ENCODE measurements at regions not wholly inside any gene's neighbourhood (a gene's known extent, or its start where the extent isn't known, plus 50 kb on each side); places are given as distances from the start of the nearest gene placed in this dataset.

- Histone ChIP-seq H4K20me1 (ENCODE audit: control insufficient read depth, insufficient read depth) (no peaks in the 10 kb centered on the region), H3K9ac (ENCODE audit: control insufficient read depth, insufficient read depth, low read length) (peak overlapping the region; percentile 36)
- no TSS peak for BruUV-seq (replicated peaks)
Observed at GRCh38 chr9:130766927-130767307, 68.1 kb upstream of the ABL1 start.

GRCh38 chr9:130768265-130768664 lies 66.8 kb upstream of the ABL1 start:
- Histone ChIP-seq H3K4me1 (ENCODE audit: control insufficient read depth, insufficient read depth, low read length) (peaks cover 49% of the 10 kb centered on the region), H3K27me3 (replicated peaks in 1 of 2; ENCODE audit: control insufficient read depth in 2 of 2, insufficient read depth in 2 of 2, low read length in 1 of 2) (no peaks in the 10 kb centered on the region), H3K4me3 (no peak overlapping the region), H3K27ac (ENCODE audit: control insufficient read depth, insufficient read depth) (peak overlapping the region; percentile 4), H3K36me3 (ENCODE audit: control insufficient read depth in 2 of 2, insufficient read depth in 2 of 2, low read length in 1 of 2) (no peaks in the 10 kb centered on the region), H3K4me2 (ENCODE audit: control insufficient read depth, insufficient read depth) (peak overlapping the region; percentile 3; the same call in 1 of the 2 replicates), H3K9ac (ENCODE audit: control insufficient read depth, insufficient read depth, low read length) (no peak overlapping the region), H2AFZ (ENCODE audit: control insufficient read depth, low read depth, low read length) (no peak overlapping the region), H4K20me1 (ENCODE audit: control insufficient read depth, insufficient read depth) (no peaks in the 10 kb centered on the region), H3K9me3 (replicated peaks; ENCODE audit: control insufficient read depth, insufficient read depth, low read length) (no peaks in the 10 kb centered on the region), H3K79me2 (ENCODE audit: control insufficient read depth, insufficient read depth, low read length) (peaks cover 36% of the 10 kb centered on the region)
- ChIA-PET CTCF (interaction anchor here (0.6 to 8.5 kb wide), 11 partner anchors 12 to 991 kb away, joined by 3 to 190 read pairs (median 7); partner anchors contain the start of gene EXOSC2), SMC1A (ENCODE audit: uncharacterized antibody, unreplicated experiment) (interaction anchor here (0.9 to 4.4 kb wide), 11 partner anchors 11 to 101 kb away, joined by 3 to 25 read pairs (median 3); no protein-coding TSS in a partner anchor), POLR2A (no interaction called here), RAD21 (ENCODE audit: unreplicated experiment) (interaction anchor here (1.1 to 2.9 kb wide), 4 partner anchors 55 to 102 kb away, joined by 3 to 10 read pairs (median 5); no protein-coding TSS in a partner anchor)
- DNase-seq (ENCODE audit: low read depth, low spot score) (no peak), ATAC-seq (peak; percentile 20), FAIRE-seq (no peak)
- 61% methylated on average over 6 of the region's 6 CpGs for WGBS (ENCODE audit: insufficient coverage, insufficient replicate concordance, low lambda C conversion rate, missing lambda C conversion rate)
- no TSS peak for BruUV-seq (replicated peaks)
- TF ChIP-seq, protein P1, sequence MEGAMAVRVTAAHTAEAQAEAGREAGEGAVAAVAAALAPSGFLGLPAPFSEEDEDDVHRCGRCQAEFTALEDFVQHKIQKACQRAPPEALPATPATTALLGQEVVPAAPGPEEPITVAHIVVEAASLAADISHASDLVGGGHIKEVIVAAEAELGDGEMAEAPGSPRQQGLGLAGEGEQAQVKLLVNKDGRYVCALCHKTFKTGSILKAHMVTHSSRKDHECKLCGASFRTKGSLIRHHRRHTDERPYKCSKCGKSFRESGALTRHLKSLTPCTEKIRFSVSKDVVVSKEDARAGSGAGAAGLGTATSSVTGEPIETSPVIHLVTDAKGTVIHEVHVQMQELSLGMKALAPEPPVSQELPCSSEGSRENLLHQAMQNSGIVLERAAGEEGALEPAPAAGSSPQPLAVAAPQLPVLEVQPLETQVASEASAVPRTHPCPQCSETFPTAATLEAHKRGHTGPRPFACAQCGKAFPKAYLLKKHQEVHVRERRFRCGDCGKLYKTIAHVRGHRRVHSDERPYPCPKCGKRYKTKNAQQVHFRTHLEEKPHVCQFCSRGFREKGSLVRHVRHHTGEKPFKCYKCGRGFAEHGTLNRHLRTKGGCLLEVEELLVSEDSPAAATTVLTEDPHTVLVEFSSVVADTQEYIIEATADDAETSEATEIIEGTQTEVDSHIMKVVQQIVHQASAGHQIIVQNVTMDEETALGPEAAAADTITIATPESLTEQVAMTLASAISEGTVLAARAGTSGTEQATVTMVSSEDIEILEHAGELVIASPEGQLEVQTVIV (IDR thresholded peaks at IDR 0.05; ENCODE audit: borderline replicate concordance, partially characterized antibody), result no peak
- no peak for TF ChIP-seq CBX5 (IDR thresholded peaks at IDR 0.05; ENCODE audit: low read depth)
- no peak for TF ChIP-seq ATF3 (IDR thresholded peaks at IDR 0.05; ENCODE audit: borderline replicate concordance, extremely low read depth, low read depth, low read length)
- TF ChIP-seq RB1 (IDR thresholded peaks at IDR 0.05; ENCODE audit: borderline replicate concordance), result no peak
- TF ChIP-seq POLR2AphosphoS5 (IDR thresholded peaks at IDR 0.05; ENCODE audit: low read length), result no peak
- no peak for TF ChIP-seq ZNF622 (IDR thresholded peaks at IDR 0.05)
- no peak for TF ChIP-seq CHD1 (IDR thresholded peaks at IDR 0.05; ENCODE audit: low read depth, low read length)
- no peak for TF ChIP-seq KDM1A (IDR thresholded peaks at IDR 0.05; ENCODE audit: borderline replicate concordance)
- TF ChIP-seq RAD51 (IDR thresholded peaks at IDR 0.05), result no peak
- TF ChIP-seq ZBED1 (IDR thresholded peaks at IDR 0.05; ENCODE audit: borderline replicate concordance), result no peak
- TF ChIP-seq, protein P2, sequence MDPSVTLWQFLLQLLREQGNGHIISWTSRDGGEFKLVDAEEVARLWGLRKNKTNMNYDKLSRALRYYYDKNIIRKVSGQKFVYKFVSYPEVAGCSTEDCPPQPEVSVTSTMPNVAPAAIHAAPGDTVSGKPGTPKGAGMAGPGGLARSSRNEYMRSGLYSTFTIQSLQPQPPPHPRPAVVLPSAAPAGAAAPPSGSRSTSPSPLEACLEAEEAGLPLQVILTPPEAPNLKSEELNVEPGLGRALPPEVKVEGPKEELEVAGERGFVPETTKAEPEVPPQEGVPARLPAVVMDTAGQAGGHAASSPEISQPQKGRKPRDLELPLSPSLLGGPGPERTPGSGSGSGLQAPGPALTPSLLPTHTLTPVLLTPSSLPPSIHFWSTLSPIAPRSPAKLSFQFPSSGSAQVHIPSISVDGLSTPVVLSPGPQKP (IDR thresholded peaks at IDR 0.05; ENCODE audit: low read depth, low read length), result no peak
- intact Hi-C loops (cut with micrococcal nuclease; ENCODE audit: unreplicated experiment) (loop anchor here (5.0 to 10.0 kb wide), 2 partner anchors 44 to 277 kb away; no protein-coding TSS in a partner anchor), in situ Hi-C loops (cut with MboI) (no loop called here)

More at GRCh38 chr9:130766927-130767307, 68.1 kb upstream of the ABL1 start:
- ChIA-PET POLR2A (interaction anchor here (0.8 to 1.1 kb wide), 2 partner anchors 9 to 39 kb away, joined by 3 read pairs; no protein-coding TSS in a partner anchor), CTCF (interaction anchor here (1.0 to 8.5 kb wide), 9 partner anchors 39 to 280 kb away, joined by 3 to 190 read pairs (median 5); no protein-coding TSS in a partner anchor), SMC1A (ENCODE audit: uncharacterized antibody, unreplicated experiment) (interaction anchor here (0.7 to 4.4 kb wide), 7 partner anchors 9 to 99 kb away, joined by 3 to 25 read pairs (median 3); no protein-coding TSS in a partner anchor), RAD21 (ENCODE audit: unreplicated experiment) (interaction anchor here (0.6 to 2.9 kb wide), 8 partner anchors 10 to 212 kb away, joined by 3 to 10 read pairs (median 4); no protein-coding TSS in a partner anchor)
- H3K36me3 ChIP-seq (ENCODE audit: control insufficient read depth in 2 of 2, insufficient read depth in 2 of 2, low read length in 1 of 2), result no peaks in the 10 kb centered on the region
- peak; percentile 7; the same call in 2 of the 3 replicates for ATAC-seq
- H3K9me3 ChIP-seq (replicated peaks; ENCODE audit: control insufficient read depth, insufficient read depth, low read length), result no peaks in the 10 kb centered on the region
- in situ Hi-C loops (cut with MboI), result no loop called here
- peaks cover 59% of the 10 kb centered on the region for H3K4me1 ChIP-seq (ENCODE audit: control insufficient read depth, insufficient read depth, low read length)
- 66% methylated on average over 4 of the region's 4 CpGs for WGBS (ENCODE audit: insufficient coverage, insufficient replicate concordance, low lambda C conversion rate, missing lambda C conversion rate)
- H3K27ac ChIP-seq (ENCODE audit: control insufficient read depth, insufficient read depth), result peak overlapping the region; percentile 84
- intact Hi-C loops (cut with micrococcal nuclease; ENCODE audit: unreplicated experiment), result loop anchor here (5.0 to 10.0 kb wide), 2 partner anchors 45 to 278 kb away; no protein-coding TSS in a partner anchor
- peak overlapping the region; percentile 96 for H3K4me2 ChIP-seq (ENCODE audit: control insufficient read depth, insufficient read depth)
- H3K4me3 ChIP-seq, result no peak overlapping the region
- no peaks in the 10 kb centered on the region for H3K27me3 ChIP-seq (replicated peaks in 1 of 2; ENCODE audit: control insufficient read depth in 2 of 2, insufficient read depth in 2 of 2, low read length in 1 of 2)
- peaks cover 41% of the 10 kb centered on the region for H3K79me2 ChIP-seq (ENCODE audit: control insufficient read depth, insufficient read depth, low read length)
- peak; percentile 43; the same call in 1 of the 2 replicates for TF ChIP-seq SPI1 (IDR thresholded peaks at IDR 0.05; ENCODE audit: borderline replicate concordance, insufficient read depth, low read depth, low read length)
- no peak for TF ChIP-seq ATF7 (IDR thresholded peaks at IDR 0.05; ENCODE audit: low read depth)
- no peak for DNase-seq (ENCODE audit: low read depth, low spot score)
- H2AFZ ChIP-seq (ENCODE audit: control insufficient read depth, low read depth, low read length), result peak overlapping the region; percentile 74
- no peak for FAIRE-seq

All from GM12878 (cell line).